Loucy (cell line): ENCODE measurements at regions not wholly inside any gene's neighbourhood (a gene's known extent, or its start where the extent isn't known, plus 50 kb on each side); places are given as distances from the start of the nearest gene placed in this dataset.

ENCODE experiments used
- EZH2phosphoT487 ChIP-seq: fragments of 200-600 bp; IDR thresholded peaks from 2 replicates; pipeline ENCODE4 v1.6.1; 2018; ENCODE audit warnings: antibody characterized with exemption, mild to moderate bottlenecking, moderate library complexity, borderline replicate concordance
- TF ChIP-seq, protein P1 (sequence below): fragments of 200-600 bp; sonication (generic); conservative IDR thresholded peaks from 2 replicates; pipeline ENCODE4 v1.5.1; 2014; ENCODE audit warnings: mild to moderate bottlenecking, antibody characterized with exemption, low read length

DNA sequence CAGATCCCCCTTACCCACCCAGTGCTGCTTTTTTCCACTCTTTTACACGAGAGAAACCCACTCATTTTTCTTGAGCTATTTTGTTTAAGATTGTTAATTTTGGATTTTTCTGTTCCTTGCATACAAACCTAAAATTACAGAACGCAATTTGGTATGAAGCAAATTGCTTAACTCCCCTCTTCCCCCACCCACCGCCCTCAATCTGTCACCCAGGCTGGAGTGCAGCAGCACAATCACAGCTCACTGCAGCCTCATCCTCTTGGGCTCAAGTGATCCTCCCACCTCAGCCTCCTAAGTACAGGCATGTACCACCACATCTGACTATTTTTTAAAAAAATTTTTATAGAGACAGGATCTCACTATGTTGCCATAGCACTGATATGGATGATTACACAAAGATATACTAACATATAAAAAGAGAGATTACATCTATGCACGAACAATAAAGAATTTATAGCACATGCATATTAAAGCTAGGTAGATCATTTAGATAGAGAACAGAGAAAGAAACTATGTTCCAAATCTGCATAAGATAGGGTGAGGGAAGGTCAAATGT is 203.6 kb downstream of the PIK3R1 start:
- TF ChIP-seq, protein P1, sequence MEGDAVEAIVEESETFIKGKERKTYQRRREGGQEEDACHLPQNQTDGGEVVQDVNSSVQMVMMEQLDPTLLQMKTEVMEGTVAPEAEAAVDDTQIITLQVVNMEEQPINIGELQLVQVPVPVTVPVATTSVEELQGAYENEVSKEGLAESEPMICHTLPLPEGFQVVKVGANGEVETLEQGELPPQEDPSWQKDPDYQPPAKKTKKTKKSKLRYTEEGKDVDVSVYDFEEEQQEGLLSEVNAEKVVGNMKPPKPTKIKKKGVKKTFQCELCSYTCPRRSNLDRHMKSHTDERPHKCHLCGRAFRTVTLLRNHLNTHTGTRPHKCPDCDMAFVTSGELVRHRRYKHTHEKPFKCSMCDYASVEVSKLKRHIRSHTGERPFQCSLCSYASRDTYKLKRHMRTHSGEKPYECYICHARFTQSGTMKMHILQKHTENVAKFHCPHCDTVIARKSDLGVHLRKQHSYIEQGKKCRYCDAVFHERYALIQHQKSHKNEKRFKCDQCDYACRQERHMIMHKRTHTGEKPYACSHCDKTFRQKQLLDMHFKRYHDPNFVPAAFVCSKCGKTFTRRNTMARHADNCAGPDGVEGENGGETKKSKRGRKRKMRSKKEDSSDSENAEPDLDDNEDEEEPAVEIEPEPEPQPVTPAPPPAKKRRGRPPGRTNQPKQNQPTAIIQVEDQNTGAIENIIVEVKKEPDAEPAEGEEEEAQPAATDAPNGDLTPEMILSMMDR: no peak
- no peak for TF ChIP-seq EZH2phosphoT487
